Stimulated activated naive B cell treated with anti-CD40 and anti-IgM and Interleukin-4, amounts not matched to agents 10 μg/mL and 1 μg/mL and 100 μg/mL, for 72 hours (primary cell): ENCODE measurements at regions not wholly inside any gene's neighbourhood (a gene's known extent, or its start where the extent isn't known, plus 50 kb on each side); places are given as distances from the start of the nearest gene placed in this dataset.
A peak's percentile ranks its signal among the peaks of the same experiment; 100 is the strongest.

ENCODE experiments used
- ATAC-seq, 2 donors: fragments of 150-1000 bp; cut with Tn5 transposase; replicated peaks; 2 replicates each; pipeline ENCODE4 v1.10.0; 2021; ENCODE audit warnings: moderate library complexity in 1 of 2
- DNase-seq: peaks from one replicate; pipeline ENCODE4 v3.0.0; 2021
- H3K27ac Mint-ChIP-seq: one replicate; pipeline ENCODE4 v1.8.0; 2022; ENCODE audit warnings: mild to moderate bottlenecking, mixed read lengths
- H3K27me3 Mint-ChIP-seq, 2 donors: one replicate each; pipeline ENCODE4 v1.8.0; 2022; ENCODE audit warnings: mixed read lengths in 2 of 2
- H3K36me3 Mint-ChIP-seq, 2 donors: one replicate each; pipeline ENCODE4 v1.8.0; 2022; ENCODE audit warnings: mixed read lengths in 2 of 2, mild to moderate bottlenecking in 1 of 2
- H3K4me1 Mint-ChIP-seq, 2 donors: one replicate each; pipeline ENCODE4 v1.8.0; 2022; ENCODE audit warnings: mixed read lengths in 2 of 2, mild to moderate bottlenecking in 1 of 2
- H3K4me3 Mint-ChIP-seq, 2 donors: one replicate each; pipeline ENCODE4 v1.8.0; 2022; ENCODE audit warnings: mild to moderate bottlenecking in 2 of 2, mixed read lengths in 2 of 2, moderate library complexity in 1 of 2
- H3K9me3 Mint-ChIP-seq, 2 donors: one replicate each; pipeline ENCODE4 v1.8.0; 2022; ENCODE audit warnings: mixed read lengths in 2 of 2, mild to moderate bottlenecking in 1 of 2

- Mint-ChIP-seq H3K36me3 (no peaks in the 10 kb centered on the region), H3K9me3 (peaks cover 7 to 10% of the 10 kb centered on the region in 2 donors), H3K4me3 (no peak overlapping the region), H3K4me1 (no peaks in the 10 kb centered on the region), H3K27ac (no peak overlapping the region), H3K27me3 (peaks cover 27 to 34% of the 10 kb centered on the region in 2 donors)
- no peak for ATAC-seq
- no peak for DNase-seq
Observed at GRCh38 chr6:105667056-105667455, 264.2 kb upstream of the PREP start.

DNA sequence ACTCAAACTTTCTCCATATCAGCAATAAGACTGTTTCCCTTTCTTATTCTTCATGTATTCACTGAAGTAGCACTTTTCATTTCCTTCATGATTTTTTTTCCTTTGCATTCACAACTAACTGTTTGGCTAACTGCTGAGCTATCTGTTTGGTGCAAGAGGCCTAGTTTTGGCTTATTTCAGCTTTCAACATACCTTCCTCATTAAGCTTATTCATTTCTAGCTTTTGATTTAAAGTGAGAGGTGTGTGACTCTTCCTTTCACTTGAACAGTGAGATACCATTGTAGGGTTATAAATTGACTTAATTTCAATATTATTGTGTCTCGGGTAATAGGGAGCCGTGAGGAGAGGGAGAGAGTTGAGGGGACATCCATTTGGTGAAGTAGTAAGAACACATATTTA is 262.0 kb upstream of the PREP start:
- no peak for DNase-seq
- Mint-ChIP-seq H3K4me3 (no peak overlapping the region), H3K27me3 (peaks cover 28 to 33% of the 10 kb centered on the region in 2 donors), H3K36me3 (no peaks in the 10 kb centered on the region), H3K4me1 (no peaks in the 10 kb centered on the region), H3K9me3 (peaks cover 5 to 9% of the 10 kb centered on the region in 2 donors), H3K27ac (no peak overlapping the region)
- ATAC-seq = no peak

DNA sequence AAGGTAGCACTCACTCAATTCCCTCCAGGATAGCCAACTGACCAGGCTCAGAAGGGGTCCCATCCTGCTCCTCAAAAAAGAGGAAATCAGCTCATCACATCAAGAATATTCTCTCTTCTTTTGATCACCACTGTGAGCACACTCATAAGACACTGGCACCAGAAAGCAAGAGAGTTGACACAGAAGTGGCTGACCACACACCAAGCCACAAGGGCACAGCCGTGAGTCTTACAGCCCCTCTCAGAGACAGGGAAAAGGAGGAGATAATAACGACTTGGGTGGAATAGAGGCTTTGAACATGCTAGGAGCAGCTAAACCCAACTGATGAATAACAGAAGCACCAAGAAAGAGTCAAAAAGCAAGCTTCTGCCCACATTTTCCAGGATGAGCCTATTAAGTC is 249.1 kb upstream of the PREP start:
- ATAC-seq = no peak
- Mint-ChIP-seq H3K9me3 (no peaks in the 10 kb centered on the region), H3K27ac (no peak overlapping the region), H3K4me3 (no peak overlapping the region), H3K36me3 (no peaks in the 10 kb centered on the region), H3K4me1 (peaks cover 7 to 18% of the 10 kb centered on the region in 2 donors), H3K27me3 (peaks cover 35 to 45% of the 10 kb centered on the region in 2 donors)
- no peak for DNase-seq

GRCh38 chr6:105650347-105650746 is 247.5 kb upstream of the PREP start:
- H3K9me3 Mint-ChIP-seq = no peaks in the 10 kb centered on the region
- H3K4me3 Mint-ChIP-seq = no peak overlapping the region
- DNase-seq (no peak), ATAC-seq (no peak)
- no peaks in the 10 kb centered on the region for H3K36me3 Mint-ChIP-seq
- peaks cover 13 to 32% of the 10 kb centered on the region in 2 donors for H3K4me1 Mint-ChIP-seq
- peaks cover 32 to 34% of the 10 kb centered on the region in 2 donors for H3K27me3 Mint-ChIP-seq
- H3K27ac Mint-ChIP-seq = no peak overlapping the region

DNA sequence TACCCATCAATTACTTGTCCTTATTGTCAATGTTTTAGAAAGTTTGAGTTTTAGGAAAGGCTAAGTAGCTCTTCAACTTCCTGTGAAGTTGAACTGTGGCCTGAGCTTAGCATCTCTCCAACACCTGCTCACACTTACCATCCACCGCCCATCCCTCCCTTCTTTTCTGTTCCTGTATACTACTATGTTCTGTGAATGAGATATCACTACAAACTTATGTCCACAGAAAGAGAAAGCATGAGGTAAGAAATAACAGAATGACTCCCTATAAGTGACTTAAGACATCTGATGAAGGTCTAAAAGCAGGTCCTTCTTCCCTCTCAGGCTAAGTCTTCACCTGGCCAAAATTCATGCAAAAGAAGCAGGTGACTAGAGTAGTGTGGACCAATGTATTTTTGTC is 246.3 kb upstream of the PREP start:
- ATAC-seq (no peak), DNase-seq (no peak)
- Mint-ChIP-seq H3K4me1 (peaks cover 16 to 37% of the 10 kb centered on the region in 2 donors), H3K27me3 (peaks cover 34 to 35% of the 10 kb centered on the region in 2 donors), H3K27ac (no peak overlapping the region), H3K4me3 (no peak overlapping the region), H3K9me3 (no peaks in the 10 kb centered on the region), H3K36me3 (no peaks in the 10 kb centered on the region)

GRCh38 chr6:105648276-105648675 is 245.4 kb upstream of the PREP start:
- Mint-ChIP-seq H3K36me3 (no peaks in the 10 kb centered on the region), H3K27ac (no peak overlapping the region), H3K4me3 (no peak overlapping the region), H3K4me1 (peaks cover 19 to 43% of the 10 kb centered on the region in 2 donors), H3K27me3 (peaks cover 34 to 40% of the 10 kb centered on the region in 2 donors), H3K9me3 (no peaks in the 10 kb centered on the region)
- no peak for ATAC-seq
- no peak for DNase-seq

- DNase-seq (peak; percentile 43), ATAC-seq (peak; percentile 97 to 98)
- Mint-ChIP-seq H3K36me3 (no peaks in the 10 kb centered on the region), H3K9me3 (no peaks in the 10 kb centered on the region), H3K27me3 (peaks cover 29 to 30% of the 10 kb centered on the region in 2 donors), H3K4me3 (no peak overlapping the region), H3K4me1 (peaks cover 19 to 43% of the 10 kb centered on the region in 2 donors), H3K27ac (peak overlapping the region; percentile 6)
Observed at GRCh38 chr6:105646391-105646867, 243.5 kb upstream of the PREP start.

GRCh38 chr6:105645958-105646357 is 243.1 kb upstream of the PREP start:
- Mint-ChIP-seq H3K36me3 (no peaks in the 10 kb centered on the region), H3K27ac (no peak overlapping the region), H3K4me1 (peaks cover 19 to 43% of the 10 kb centered on the region in 2 donors), H3K4me3 (no peak overlapping the region), H3K9me3 (no peaks in the 10 kb centered on the region), H3K27me3 (peaks cover 27 to 29% of the 10 kb centered on the region in 2 donors)
- ATAC-seq = no peak
- no peak for DNase-seq

DNA sequence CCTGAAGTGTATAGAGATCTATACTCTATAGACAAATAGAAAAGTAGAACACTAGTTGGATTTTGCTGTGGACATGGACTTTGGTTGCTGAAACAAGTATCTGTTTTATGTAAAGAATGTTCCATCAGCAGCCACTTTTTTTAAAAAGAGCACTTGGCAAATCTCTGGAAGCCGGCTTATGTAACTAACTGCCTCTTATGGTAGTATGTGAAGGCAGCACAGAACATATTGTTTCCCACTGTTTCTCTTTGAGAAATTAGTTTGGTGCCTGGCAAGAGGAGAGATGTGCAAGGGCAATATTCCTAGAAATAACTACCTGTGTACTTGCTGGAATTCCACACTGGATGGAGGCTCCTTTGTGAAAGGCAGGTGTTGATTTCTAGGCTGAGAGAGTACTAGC is 242.3 kb upstream of the PREP start:
- no peak overlapping the region for H3K27ac Mint-ChIP-seq
- no peaks in the 10 kb centered on the region for H3K36me3 Mint-ChIP-seq
- no peak overlapping the region for H3K4me3 Mint-ChIP-seq
- peaks cover 19 to 43% of the 10 kb centered on the region in 2 donors for H3K4me1 Mint-ChIP-seq
- peaks cover 27 to 29% of the 10 kb centered on the region in 2 donors for H3K27me3 Mint-ChIP-seq
- DNase-seq (no peak), ATAC-seq (no peak)
- H3K9me3 Mint-ChIP-seq = no peaks in the 10 kb centered on the region

DNA sequence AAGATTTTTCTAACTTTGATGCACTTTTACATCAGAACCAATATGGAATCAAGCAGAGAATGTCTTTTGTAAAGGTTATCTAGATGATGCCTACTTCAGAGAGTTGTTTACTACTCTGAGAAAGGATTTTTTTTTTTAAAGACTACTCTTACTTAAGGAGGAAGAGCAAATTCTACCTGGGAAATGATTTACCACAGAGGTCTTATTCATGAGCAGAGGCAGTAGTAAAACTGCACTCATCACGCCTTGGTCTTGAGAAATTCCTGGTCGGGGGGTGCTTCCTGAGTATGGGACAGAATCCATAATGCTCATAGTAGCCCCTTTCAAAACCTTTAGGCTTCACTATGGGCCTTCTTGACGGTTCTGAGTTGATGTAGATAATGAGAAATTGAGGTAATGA is 241.8 kb upstream of the PREP start:
- H3K4me3 Mint-ChIP-seq = no peak overlapping the region
- no peaks in the 10 kb centered on the region for H3K9me3 Mint-ChIP-seq
- H3K36me3 Mint-ChIP-seq = no peaks in the 10 kb centered on the region
- H3K27me3 Mint-ChIP-seq = peaks cover 27 to 29% of the 10 kb centered on the region in 2 donors
- DNase-seq = no peak
- H3K27ac Mint-ChIP-seq = no peak overlapping the region
- H3K4me1 Mint-ChIP-seq = peaks cover 19 to 43% of the 10 kb centered on the region in 2 donors
- ATAC-seq = no peak

GRCh38 chr6:105644073-105644489 is 241.2 kb upstream of the PREP start:
- Mint-ChIP-seq H3K4me1 (peaks cover 18 to 40% of the 10 kb centered on the region in 2 donors), H3K4me3 (no peak overlapping the region), H3K9me3 (no peaks in the 10 kb centered on the region), H3K27ac (no peak overlapping the region), H3K36me3 (no peaks in the 10 kb centered on the region), H3K27me3 (peaks cover 22 to 25% of the 10 kb centered on the region in 2 donors)
- ATAC-seq (no peak), DNase-seq (no peak)

- Mint-ChIP-seq H3K36me3 (no peaks in the 10 kb centered on the region), H3K4me3 (no peak overlapping the region), H3K27me3 (peaks cover 8 to 13% of the 10 kb centered on the region in 2 donors), H3K27ac (no peak overlapping the region), H3K4me1 (peaks cover 11 to 26% of the 10 kb centered on the region in 2 donors), H3K9me3 (peaks cover 0 to 1% of the 10 kb centered on the region in 2 donors)
- ATAC-seq (no peak), DNase-seq (no peak)
Observed at GRCh38 chr6:105642708-105643107, 239.8 kb upstream of the PREP start.

- no peaks in the 10 kb centered on the region for H3K36me3 Mint-ChIP-seq
Observed at GRCh38 chr6:105641504-105641903, 238.6 kb upstream of the PREP start.

DNA sequence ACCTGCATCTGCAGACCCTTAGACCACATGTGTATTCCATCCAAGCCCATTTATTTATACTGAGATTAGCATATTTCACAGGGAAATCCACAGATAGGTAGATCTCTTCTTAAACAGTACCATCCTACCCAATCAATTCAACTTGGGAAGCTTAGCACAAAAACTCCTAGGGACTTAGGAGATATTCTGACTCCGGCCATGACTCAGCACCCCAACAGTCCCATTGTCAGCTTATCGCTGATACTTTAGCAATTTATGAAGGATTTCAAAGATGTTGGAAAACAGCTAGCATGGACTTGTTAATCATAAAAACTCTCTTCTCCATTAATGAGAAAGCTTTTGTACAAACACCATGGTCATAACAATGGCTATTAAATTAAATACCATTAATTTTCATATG is 236.2 kb upstream of the PREP start:
- ATAC-seq = no peak

More at GRCh38 chr6:105641504-105641903, 238.6 kb upstream of the PREP start:
- no peak overlapping the region for H3K4me3 Mint-ChIP-seq
- peaks cover 8 to 21% of the 10 kb centered on the region in 2 donors for H3K4me1 Mint-ChIP-seq
- ATAC-seq = no peak
- peaks cover 0 to 1% of the 10 kb centered on the region in 2 donors for H3K9me3 Mint-ChIP-seq
- DNase-seq = no peak
- no peak overlapping the region for H3K27ac Mint-ChIP-seq
- peaks cover 4 to 10% of the 10 kb centered on the region in 2 donors for H3K27me3 Mint-ChIP-seq

GRCh38 chr6:105633814-105634213 is 230.9 kb upstream of the PREP start:
- ATAC-seq = no peak

More for the DNA sequence above, 236.2 kb upstream of the PREP start:
- Mint-ChIP-seq H3K27me3 (peaks cover 4% of the 10 kb centered on the region in 2 donors), H3K36me3 (no peaks in the 10 kb centered on the region), H3K4me1 (peaks cover 2 to 5% of the 10 kb centered on the region in 2 donors), H3K27ac (no peak overlapping the region), H3K4me3 (no peak overlapping the region), H3K9me3 (peaks cover 0 to 1% of the 10 kb centered on the region in 2 donors)
- DNase-seq = no peak

More at GRCh38 chr6:105633814-105634213, 230.9 kb upstream of the PREP start:
- H3K9me3 Mint-ChIP-seq = peaks cover 0 to 4% of the 10 kb centered on the region in 2 donors
- H3K27ac Mint-ChIP-seq = no peak overlapping the region
- H3K27me3 Mint-ChIP-seq = peaks cover 14 to 15% of the 10 kb centered on the region in 2 donors
- H3K36me3 Mint-ChIP-seq = peaks cover 0 to 2% of the 10 kb centered on the region in 2 donors
- H3K4me1 Mint-ChIP-seq = no peaks in the 10 kb centered on the region
- no peak overlapping the region for H3K4me3 Mint-ChIP-seq
- no peak for DNase-seq
